ENCODE measurements at regions not wholly inside any gene's neighbourhood (a gene's known extent, or its start where the extent isn't known, plus 50 kb on each side); places are given as distances from the start of the nearest gene placed in this dataset.
A peak's percentile ranks its signal among the peaks of the same experiment; 100 is the strongest.

- Histone ChIP-seq H3K27ac (ENCODE audit: low read depth in 2 of 2, low read length in 1 of 2) (peak overlapping the region; percentile 64 to 69), H3K79me2 (ENCODE audit: insufficient read depth) (no peaks in the 10 kb centered on the region), H3K9me3 (no peaks in the 10 kb centered on the region), H3K9ac (no peak overlapping the region; the same call in 1 of the 2 replicates), H3K4me2 (no peak overlapping the region), H4K20me1 (ENCODE audit: insufficient read depth) (no peaks in the 10 kb centered on the region), H2AFZ (ENCODE audit: low read depth) (no peak overlapping the region), H3K4me3 (ENCODE audit: low read depth in 2 of 2, low read length in 1 of 2) (no peak overlapping the region), H3K4me1 (ENCODE audit: control insufficient read depth in 1 of 2, insufficient read depth in 2 of 2, low read depth in 1 of 2, low read length in 1 of 2) (peaks cover 0 to 30% of the 10 kb centered on the region in 2 experiments; a peak in 1 of 4 replicates), H3K36me3 (replicated peaks in 1 of 2; ENCODE audit: control insufficient read depth in 1 of 2, insufficient read depth in 2 of 2, low read length in 1 of 2) (no peaks in the 10 kb centered on the region), H3F3A (replicated peaks; ENCODE audit: insufficient read depth) (peaks cover 3% of the 10 kb centered on the region), H3K9me2 (no peaks in the 10 kb centered on the region), H3K27me3 (ENCODE audit: insufficient read depth) (no peaks in the 10 kb centered on the region)
- TF ChIP-seq EZH2phosphoT487 (IDR thresholded peaks at IDR 0.05; ENCODE audit: borderline replicate concordance, low read depth) (no peak), NRF1 (IDR thresholded peaks at IDR 0.05; ENCODE audit: low read depth, low read length) (no peak), MXI1 (IDR thresholded peaks at IDR 0.05; ENCODE audit: low read depth, low read length) (no peak), GABPA (IDR thresholded peaks at IDR 0.05; ENCODE audit: low read depth) (no peak), FOSL2 (IDR thresholded peaks at IDR 0.05; ENCODE audit: borderline replicate concordance, low read depth) (no peak), FOXJ3 (CRISPR knock-in tag; IDR thresholded peaks at IDR 0.05) (no peak), FOXM1 (IDR thresholded peaks at IDR 0.05; ENCODE audit: low read depth) (no peak), GATA2 (CRISPR knock-in tag; IDR thresholded peaks at IDR 0.05) (no peak), POLR2AphosphoS5 (IDR thresholded peaks at IDR 0.05; ENCODE audit: low read depth, low read length) (no peak), ZBTB33 (IDR thresholded peaks at IDR 0.05; ENCODE audit: borderline replicate concordance, low read depth) (no peak), EP300 (IDR thresholded peaks at IDR 0.05; ENCODE audit: borderline replicate concordance in 1 of 2, low read depth in 1 of 2, low read length in 1 of 2) (no peak), CHD2 (IDR thresholded peaks at IDR 0.05; ENCODE audit: low read length, partially characterized antibody) (no peak)
- POLR2A ChIA-PET = no interaction called here
- WGBS (ENCODE audit: low lambda C conversion rate) = 75% methylated on average over 6 of the region's 7 CpGs
- DNase-seq = no peak
- CTCF ChIA-PET = interaction anchor here (1.2 to 2.3 kb wide), 3 partner anchors 13 to 189 kb away, joined by 3 to 8 read pairs (median 6); no protein-coding TSS in a partner anchor
Observed at GRCh38 chr10:43879162-43879561, 230.5 kb upstream of the ZNF32 start.

- Histone ChIP-seq H3K4me3 (ENCODE audit: low read depth in 2 of 2, low read length in 1 of 2) (no peak overlapping the region), H3K4me2 (peak overlapping the region; percentile 13; the same call in 1 of the 2 replicates), H3K36me3 (replicated peaks in 1 of 2; ENCODE audit: control insufficient read depth in 1 of 2, insufficient read depth in 2 of 2, low read length in 1 of 2) (no peaks in the 10 kb centered on the region), H3K4me1 (ENCODE audit: control insufficient read depth in 1 of 2, insufficient read depth in 2 of 2, low read depth in 1 of 2, low read length in 1 of 2) (peaks cover 0 to 30% of the 10 kb centered on the region in 2 experiments; a peak in 1 of 4 replicates), H4K20me1 (ENCODE audit: insufficient read depth) (no peaks in the 10 kb centered on the region), H2AFZ (ENCODE audit: low read depth) (peak overlapping the region; percentile 62), H3K9ac (peak overlapping the region; percentile 28; the same call in 1 of the 2 replicates), H3K9me3 (no peaks in the 10 kb centered on the region), H3K79me2 (ENCODE audit: insufficient read depth) (no peaks in the 10 kb centered on the region), H3K27ac (ENCODE audit: low read depth in 2 of 2, low read length in 1 of 2) (peak overlapping the region; percentile 64 to 69), H3K27me3 (ENCODE audit: insufficient read depth) (no peaks in the 10 kb centered on the region), H3F3A (replicated peaks; ENCODE audit: insufficient read depth) (peaks cover 3% of the 10 kb centered on the region), H3K9me2 (no peaks in the 10 kb centered on the region)
- ChIA-PET POLR2A (no interaction called here), CTCF (interaction anchor here (0.8 to 2.3 kb wide), 3 partner anchors 24 to 188 kb away, joined by 4 to 8 read pairs (median 6); no protein-coding TSS in a partner anchor)
- WGBS (ENCODE audit: low lambda C conversion rate) = 30% methylated on average over 8 of the region's 10 CpGs
- DNase-seq = peak; percentile 75
- TF ChIP-seq USF1 (IDR thresholded peaks at IDR 0.05; ENCODE audit: borderline replicate concordance, low read depth) (no peak), RCOR1 (IDR thresholded peaks at IDR 0.05; ENCODE audit: low read length) (no peak), YY1 (IDR thresholded peaks at IDR 0.05; ENCODE audit: low read depth) (no peak), RAD21 (IDR thresholded peaks at IDR 0.05; ENCODE audit: low read length) (no peak), REST (IDR thresholded peaks at IDR 0.05; ENCODE audit: low read depth, low read length) (no peak), TCF12 (IDR thresholded peaks at IDR 0.05) (peak; percentile 33; the same call in 1 of the 2 replicates), EP300 (IDR thresholded peaks at IDR 0.05; ENCODE audit: borderline replicate concordance in 1 of 2, low read depth in 1 of 2, low read length in 1 of 2) (peak in 1 of 2 experiments; percentile 53; a peak in 3 of 4 replicates), ELF1 (IDR thresholded peaks at IDR 0.05) (no peak), CTCF (IDR thresholded peaks at IDR 0.05) (no peak)
Observed at GRCh38 chr10:43878386-43878785, 229.7 kb upstream of the ZNF32 start.
